Hepatocyte (in vitro differentiated cells): ENCODE measurements at regions not wholly inside any gene's neighbourhood (a gene's known extent, or its start where the extent isn't known, plus 50 kb on each side); places are given as distances from the start of the nearest gene placed in this dataset.

ENCODE experiments used
- DNase-seq: peaks from one replicate; pipeline ENCODE4 v3.0.0-alpha.2; 2016; ENCODE audit warnings: low spot score
- H2AFZ ChIP-seq: fragments of 200-600 bp; sonication (generic); 2 replicates; pipeline ENCODE4 v1.6.0; 2016; ENCODE audit warnings: antibody characterized with exemption, mild to moderate bottlenecking
- H3K27ac ChIP-seq: fragments of 200-600 bp; sonication (generic); 2 replicates; pipeline ENCODE4 v1.5.1; 2016; ENCODE audit warnings: mild to moderate bottlenecking
- H3K27me3 ChIP-seq: fragments of 200-600 bp; sonication (generic); 2 replicates; pipeline ENCODE4 v1.6.1; 2016
- H3K36me3 ChIP-seq: fragments of 200-600 bp; sonication (generic); replicated peaks from 2 replicates; pipeline ENCODE4 v1.5.1; 2016; ENCODE audit warnings: low read depth; ENCODE audit not compliant: insufficient read depth
- H3K4me1 ChIP-seq: fragments of 200-600 bp; sonication (generic); 2 replicates; pipeline ENCODE4 v1.5.1; 2016; ENCODE audit warnings: mild to moderate bottlenecking, moderate library complexity; ENCODE audit not compliant: insufficient read depth
- H3K4me2 ChIP-seq: fragments of 200-600 bp; sonication (generic); 2 replicates; pipeline ENCODE4 v1.6.0; 2016
- H3K4me3 ChIP-seq: fragments of 200-600 bp; sonication (generic); 2 replicates; pipeline ENCODE4 v1.5.1; 2016; ENCODE audit warnings: mild to moderate bottlenecking
- H3K79me2 ChIP-seq: fragments of 200-600 bp; sonication (generic); 2 replicates; pipeline ENCODE4 v1.6.0; 2017; ENCODE audit warnings: mild to moderate bottlenecking
- H3K9me2 ChIP-seq: fragments of 200-600 bp; sonication (generic); replicated peaks from 2 replicates; pipeline ENCODE4 v1.6.0; 2017; ENCODE audit warnings: mild to moderate bottlenecking; ENCODE audit not compliant: insufficient read depth
- H3K9me3 ChIP-seq: fragments of 200-600 bp; sonication (generic); 2 replicates; pipeline ENCODE4 v1.5.1; 2016; ENCODE audit warnings: low read depth, mild to moderate bottlenecking
- H4K20me1 ChIP-seq: fragments of 200-600 bp; sonication (generic); 2 replicates; pipeline ENCODE4 v1.6.0; 2016; ENCODE audit warnings: mild to moderate bottlenecking; ENCODE audit not compliant: insufficient read depth, poor library complexity, severe bottlenecking
- EZH2 ChIP-seq: fragments of 200-600 bp; sonication (generic); IDR thresholded peaks from 2 replicates; pipeline ENCODE4 v1.6.1; 2016; ENCODE audit warnings: antibody characterized with exemption, mild to moderate bottlenecking, borderline replicate concordance
- EZH2phosphoT487 ChIP-seq: fragments of 200-600 bp; sonication (generic); IDR thresholded peaks from one replicate; pipeline ENCODE4 v1.6.1; 2018; ENCODE audit warnings: antibody characterized with exemption, mild to moderate bottlenecking, low read depth, moderate library complexity; ENCODE audit not compliant: unreplicated experiment, severe bottlenecking
- WGBS: methylation state at CpG from one replicate; pipeline ENCODE4 v1.1.6; 2016; ENCODE audit warnings: low lambda C conversion rate; ENCODE audit errors: missing lambda C conversion rate; 5-methylcytosine and 5-hydroxymethylcytosine counted together
- TF ChIP-seq, protein P1 (sequence below): fragments of 200-600 bp; sonication (generic); IDR thresholded peaks from 2 replicates; pipeline ENCODE4 v1.5.1; 2016; ENCODE audit warnings: antibody characterized with exemption, mild to moderate bottlenecking; ENCODE audit not compliant: poor library complexity

- no peaks in the 10 kb centered on the region for H3K36me3 ChIP-seq
- no peaks in the 10 kb centered on the region for H3K4me1 ChIP-seq
- H3K79me2 ChIP-seq: no peaks in the 10 kb centered on the region
- H2AFZ ChIP-seq: no peak overlapping the region
- no peaks in the 10 kb centered on the region for H3K9me2 ChIP-seq
- H3K27ac ChIP-seq: no peak overlapping the region
- H3K9me3 ChIP-seq: no peaks in the 10 kb centered on the region
- H3K4me2 ChIP-seq: no peak overlapping the region
- no peak for DNase-seq
- H3K4me3 ChIP-seq: no peak overlapping the region
- no peaks in the 10 kb centered on the region for H3K27me3 ChIP-seq
- no peaks in the 10 kb centered on the region for H4K20me1 ChIP-seq
- WGBS: 100% methylated on average over 1 of the region's 1 CpG
- TF ChIP-seq, protein P1, sequence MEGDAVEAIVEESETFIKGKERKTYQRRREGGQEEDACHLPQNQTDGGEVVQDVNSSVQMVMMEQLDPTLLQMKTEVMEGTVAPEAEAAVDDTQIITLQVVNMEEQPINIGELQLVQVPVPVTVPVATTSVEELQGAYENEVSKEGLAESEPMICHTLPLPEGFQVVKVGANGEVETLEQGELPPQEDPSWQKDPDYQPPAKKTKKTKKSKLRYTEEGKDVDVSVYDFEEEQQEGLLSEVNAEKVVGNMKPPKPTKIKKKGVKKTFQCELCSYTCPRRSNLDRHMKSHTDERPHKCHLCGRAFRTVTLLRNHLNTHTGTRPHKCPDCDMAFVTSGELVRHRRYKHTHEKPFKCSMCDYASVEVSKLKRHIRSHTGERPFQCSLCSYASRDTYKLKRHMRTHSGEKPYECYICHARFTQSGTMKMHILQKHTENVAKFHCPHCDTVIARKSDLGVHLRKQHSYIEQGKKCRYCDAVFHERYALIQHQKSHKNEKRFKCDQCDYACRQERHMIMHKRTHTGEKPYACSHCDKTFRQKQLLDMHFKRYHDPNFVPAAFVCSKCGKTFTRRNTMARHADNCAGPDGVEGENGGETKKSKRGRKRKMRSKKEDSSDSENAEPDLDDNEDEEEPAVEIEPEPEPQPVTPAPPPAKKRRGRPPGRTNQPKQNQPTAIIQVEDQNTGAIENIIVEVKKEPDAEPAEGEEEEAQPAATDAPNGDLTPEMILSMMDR: no peak
- TF ChIP-seq EZH2 (no peak), EZH2phosphoT487 (no peak)
These were observed 521.9 kb downstream of the PTPRC start for GRCh38 chr1:199160521-199161318.

GRCh38 chr1:199161319-199161680 lies 522.5 kb downstream of the PTPRC start:
- Histone ChIP-seq H3K4me3 (no peak overlapping the region), H3K9me2 (no peaks in the 10 kb centered on the region), H3K36me3 (no peaks in the 10 kb centered on the region), H2AFZ (no peak overlapping the region), H4K20me1 (no peaks in the 10 kb centered on the region), H3K79me2 (no peaks in the 10 kb centered on the region), H3K9me3 (no peaks in the 10 kb centered on the region), H3K4me2 (no peak overlapping the region), H3K27ac (no peak overlapping the region), H3K27me3 (no peaks in the 10 kb centered on the region), H3K4me1 (no peaks in the 10 kb centered on the region)
- TF ChIP-seq EZH2phosphoT487 (no peak), EZH2 (no peak)
- TF ChIP-seq, protein P1: no peak
- no peak for DNase-seq

DNA sequence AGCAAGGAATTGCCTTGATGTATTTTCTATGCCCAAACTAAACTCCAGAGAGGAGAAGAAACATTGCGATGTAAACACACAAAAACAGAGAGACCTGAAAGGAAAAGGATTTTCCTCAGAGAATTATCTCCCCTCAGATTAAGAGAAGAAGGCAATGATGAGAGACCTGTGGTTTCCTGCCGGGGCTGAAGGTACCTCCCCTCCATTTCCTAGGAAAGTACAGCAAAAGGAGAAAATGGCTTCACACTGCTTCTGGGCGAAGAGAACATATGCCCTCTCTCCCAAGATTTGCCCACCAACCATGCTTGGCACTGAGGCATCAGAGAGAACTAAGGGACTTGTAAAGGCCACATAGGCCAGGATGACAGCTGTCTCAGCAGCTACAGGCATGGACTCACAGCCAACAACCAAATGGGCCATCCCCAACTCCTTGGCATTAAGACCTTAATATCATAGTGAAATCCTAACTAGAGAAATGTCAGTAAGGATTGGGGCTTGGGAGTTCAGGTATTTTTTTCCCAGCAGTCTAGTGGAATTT lies 523.0 kb downstream of the PTPRC start:
- H3K27ac ChIP-seq: no peak overlapping the region
- H3K79me2 ChIP-seq: no peaks in the 10 kb centered on the region
- no peaks in the 10 kb centered on the region for H3K36me3 ChIP-seq
- H3K9me3 ChIP-seq: no peaks in the 10 kb centered on the region
- H3K4me2 ChIP-seq: no peak overlapping the region
- H2AFZ ChIP-seq: no peak overlapping the region
- H4K20me1 ChIP-seq: no peaks in the 10 kb centered on the region
- 93% methylated on average over 3 of the region's 3 CpGs for WGBS
- no peaks in the 10 kb centered on the region for H3K27me3 ChIP-seq
- H3K4me3 ChIP-seq: no peak overlapping the region
- no peaks in the 10 kb centered on the region for H3K4me1 ChIP-seq
- DNase-seq: no peak
- TF ChIP-seq EZH2phosphoT487 (no peak), EZH2 (no peak)
- TF ChIP-seq, protein P1: no peak
- no peaks in the 10 kb centered on the region for H3K9me2 ChIP-seq
